ENCODE measurements at regions not wholly inside any gene's neighbourhood (a gene's known extent, or its start where the extent isn't known, plus 50 kb on each side); places are given as distances from the start of the nearest gene placed in this dataset.

GRCh38 chr14:76678244-76678800 lies 82.9 kb upstream of the VASH1 start:
- TF ChIP-seq CTCF (IDR thresholded peaks at IDR 0.05; ENCODE audit: low read depth, low read length) (no peak), EZH2phosphoT487 (IDR thresholded peaks at IDR 0.05; ENCODE audit: low read depth) (no peak)

Measured in OCI-LY3 (cell line).